ENCODE measurements at regions not wholly inside any gene's neighbourhood (a gene's known extent, or its start where the extent isn't known, plus 50 kb on each side); places are given as distances from the start of the nearest gene placed in this dataset.

DNA sequence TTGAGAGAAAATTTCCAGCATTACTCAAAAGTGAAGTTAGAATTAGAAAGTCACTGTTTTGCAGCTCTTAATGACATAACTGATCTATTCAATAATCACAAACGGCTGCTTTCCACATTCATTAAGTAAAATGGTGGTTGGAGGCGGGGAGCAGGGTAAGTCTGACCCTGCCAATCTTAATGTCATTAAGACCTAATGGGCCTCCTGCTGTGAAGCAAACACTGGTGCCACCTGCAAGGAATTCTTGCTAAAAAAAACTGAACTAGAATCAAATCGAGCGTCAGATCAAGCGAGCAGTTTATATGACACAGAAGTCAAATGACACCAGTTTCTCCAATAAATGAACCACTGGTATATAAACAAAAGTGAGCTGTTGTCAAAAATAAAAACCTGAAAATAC is 351.5 kb downstream of the BRD1 start:
- CTCF ChIA-PET: interaction anchor here (1.0 kb wide), 1 partner anchor 157 kb away, joined by 7 read pairs; no protein-coding TSS in a partner anchor
- POLR2A ChIA-PET: no interaction called here
- Histone ChIP-seq H3K36me3 (ENCODE audit: control insufficient read depth in 2 of 2, insufficient read depth in 1 of 2, low read length in 2 of 2) (no peaks in the 10 kb centered on the region), H3K27ac (ENCODE audit: extremely low read depth, low read depth, low read length) (no peak overlapping the region), H3K4me1 (ENCODE audit: control insufficient read depth, insufficient read depth, low read length) (peaks cover 3% of the 10 kb centered on the region; the same call in 1 of the 2 replicates), H3K4me3 (ENCODE audit: low read depth, low read length) (no peak overlapping the region), H3K9me3 (ENCODE audit: control insufficient read depth, insufficient read depth, low read depth, low read length) (no peaks in the 10 kb centered on the region)
- TF ChIP-seq, protein P1, sequence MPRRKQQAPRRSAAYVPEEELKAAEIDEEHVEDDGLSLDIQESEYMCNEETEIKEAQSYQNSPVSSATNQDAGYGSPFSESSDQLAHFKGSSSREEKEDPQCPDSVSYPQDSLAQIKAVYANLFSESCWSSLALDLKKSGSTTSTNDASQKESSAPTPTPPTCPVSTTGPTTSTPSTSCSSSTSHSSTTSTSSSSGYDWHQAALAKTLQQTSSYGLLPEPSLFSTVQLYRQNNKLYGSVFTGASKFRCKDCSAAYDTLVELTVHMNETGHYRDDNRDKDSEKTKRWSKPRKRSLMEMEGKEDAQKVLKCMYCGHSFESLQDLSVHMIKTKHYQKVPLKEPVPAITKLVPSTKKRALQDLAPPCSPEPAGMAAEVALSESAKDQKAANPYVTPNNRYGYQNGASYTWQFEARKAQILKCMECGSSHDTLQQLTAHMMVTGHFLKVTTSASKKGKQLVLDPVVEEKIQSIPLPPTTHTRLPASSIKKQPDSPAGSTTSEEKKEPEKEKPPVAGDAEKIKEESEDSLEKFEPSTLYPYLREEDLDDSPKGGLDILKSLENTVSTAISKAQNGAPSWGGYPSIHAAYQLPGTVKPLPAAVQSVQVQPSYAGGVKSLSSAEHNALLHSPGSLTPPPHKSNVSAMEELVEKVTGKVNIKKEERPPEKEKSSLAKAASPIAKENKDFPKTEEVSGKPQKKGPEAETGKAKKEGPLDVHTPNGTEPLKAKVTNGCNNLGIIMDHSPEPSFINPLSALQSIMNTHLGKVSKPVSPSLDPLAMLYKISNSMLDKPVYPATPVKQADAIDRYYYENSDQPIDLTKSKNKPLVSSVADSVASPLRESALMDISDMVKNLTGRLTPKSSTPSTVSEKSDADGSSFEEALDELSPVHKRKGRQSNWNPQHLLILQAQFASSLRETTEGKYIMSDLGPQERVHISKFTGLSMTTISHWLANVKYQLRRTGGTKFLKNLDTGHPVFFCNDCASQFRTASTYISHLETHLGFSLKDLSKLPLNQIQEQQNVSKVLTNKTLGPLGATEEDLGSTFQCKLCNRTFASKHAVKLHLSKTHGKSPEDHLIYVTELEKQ (tag by site-specific recombination; IDR thresholded peaks at IDR 0.05; ENCODE audit: borderline replicate concordance): no peak
- TF ChIP-seq ZNF239 (tag by site-specific recombination; IDR thresholded peaks at IDR 0.05) (no peak), RBAK (tag by site-specific recombination; IDR thresholded peaks at IDR 0.05) (no peak), ZSCAN23 (tag by site-specific recombination; IDR thresholded peaks at IDR 0.05) (no peak), ZNF658 (tag by site-specific recombination; IDR thresholded peaks at IDR 0.05) (no peak), ZNF426 (tag by site-specific recombination; IDR thresholded peaks at IDR 0.05) (no peak), ZNF555 (tag by site-specific recombination; conservative IDR thresholded peaks at IDR 0.05) (no peak), ZNF704 (tag by site-specific recombination; IDR thresholded peaks at IDR 0.05) (no peak), ZNF501 (tag by site-specific recombination; IDR thresholded peaks at IDR 0.05) (no peak), ZNF670 (tag by site-specific recombination; IDR thresholded peaks at IDR 0.05; ENCODE audit: low read depth) (no peak), ZNF404 (tag by site-specific recombination; IDR thresholded peaks at IDR 0.05) (no peak), ZNF280D (tag by site-specific recombination; IDR thresholded peaks at IDR 0.05) (no peak), ZNF24 (tag by site-specific recombination; IDR thresholded peaks at IDR 0.05) (no peak), HOXC10 (CRISPR knock-in tag; IDR thresholded peaks at IDR 0.05) (no peak), ZNF629 (tag by site-specific recombination; IDR thresholded peaks at IDR 0.05) (no peak)
- TF ChIP-seq, protein P2, sequence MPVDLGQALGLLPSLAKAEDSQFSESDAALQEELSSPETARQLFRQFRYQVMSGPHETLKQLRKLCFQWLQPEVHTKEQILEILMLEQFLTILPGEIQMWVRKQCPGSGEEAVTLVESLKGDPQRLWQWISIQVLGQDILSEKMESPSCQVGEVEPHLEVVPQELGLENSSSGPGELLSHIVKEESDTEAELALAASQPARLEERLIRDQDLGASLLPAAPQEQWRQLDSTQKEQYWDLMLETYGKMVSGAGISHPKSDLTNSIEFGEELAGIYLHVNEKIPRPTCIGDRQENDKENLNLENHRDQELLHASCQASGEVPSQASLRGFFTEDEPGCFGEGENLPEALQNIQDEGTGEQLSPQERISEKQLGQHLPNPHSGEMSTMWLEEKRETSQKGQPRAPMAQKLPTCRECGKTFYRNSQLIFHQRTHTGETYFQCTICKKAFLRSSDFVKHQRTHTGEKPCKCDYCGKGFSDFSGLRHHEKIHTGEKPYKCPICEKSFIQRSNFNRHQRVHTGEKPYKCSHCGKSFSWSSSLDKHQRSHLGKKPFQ (tag by site-specific recombination; IDR thresholded peaks at IDR 0.05): no peak
- TF ChIP-seq, protein P3, sequence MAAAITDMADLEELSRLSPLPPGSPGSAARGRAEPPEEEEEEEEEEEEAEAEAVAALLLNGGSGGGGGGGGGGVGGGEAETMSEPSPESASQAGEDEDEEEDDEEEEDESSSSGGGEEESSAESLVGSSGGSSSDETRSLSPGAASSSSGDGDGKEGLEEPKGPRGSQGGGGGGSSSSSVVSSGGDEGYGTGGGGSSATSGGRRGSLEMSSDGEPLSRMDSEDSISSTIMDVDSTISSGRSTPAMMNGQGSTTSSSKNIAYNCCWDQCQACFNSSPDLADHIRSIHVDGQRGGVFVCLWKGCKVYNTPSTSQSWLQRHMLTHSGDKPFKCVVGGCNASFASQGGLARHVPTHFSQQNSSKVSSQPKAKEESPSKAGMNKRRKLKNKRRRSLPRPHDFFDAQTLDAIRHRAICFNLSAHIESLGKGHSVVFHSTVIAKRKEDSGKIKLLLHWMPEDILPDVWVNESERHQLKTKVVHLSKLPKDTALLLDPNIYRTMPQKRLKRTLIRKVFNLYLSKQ (tag by site-specific recombination; IDR thresholded peaks at IDR 0.05; ENCODE audit: borderline replicate concordance): no peak
